GM18519 (cell line): ENCODE measurements at regions not wholly inside any gene's neighbourhood (a gene's known extent, or its start where the extent isn't known, plus 50 kb on each side); places are given as distances from the start of the nearest gene placed in this dataset.

Experiments used
- ATAC-seq: cut with Tn5 transposase; IDR thresholded peaks from one replicate; pipeline ENCODE4 v1.9.1; 2021; ENCODE audit warnings: mild to moderate bottlenecking, moderate library complexity; ENCODE audit not compliant: unreplicated experiment, low FRiP score

DNA sequence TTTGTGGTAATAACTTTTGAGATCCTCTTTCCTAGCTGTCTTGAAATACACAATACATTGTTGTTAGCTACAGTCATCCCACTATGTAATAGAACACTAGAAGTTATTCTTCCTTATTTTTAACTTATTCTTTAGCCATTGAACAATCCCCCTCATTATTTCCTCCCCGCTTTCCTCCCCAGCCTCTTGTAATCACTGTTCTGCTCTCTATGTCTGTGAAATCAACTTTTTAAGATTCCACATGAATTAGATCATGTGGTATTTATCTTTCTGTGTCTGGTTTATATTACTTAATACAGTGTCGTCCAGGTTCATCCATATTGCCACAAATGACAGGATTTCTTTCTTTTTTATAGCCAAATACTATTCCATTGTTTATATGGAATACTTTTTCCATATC lies 72.9 kb downstream of the SLC10A2 start:
- no peak for ATAC-seq

DNA sequence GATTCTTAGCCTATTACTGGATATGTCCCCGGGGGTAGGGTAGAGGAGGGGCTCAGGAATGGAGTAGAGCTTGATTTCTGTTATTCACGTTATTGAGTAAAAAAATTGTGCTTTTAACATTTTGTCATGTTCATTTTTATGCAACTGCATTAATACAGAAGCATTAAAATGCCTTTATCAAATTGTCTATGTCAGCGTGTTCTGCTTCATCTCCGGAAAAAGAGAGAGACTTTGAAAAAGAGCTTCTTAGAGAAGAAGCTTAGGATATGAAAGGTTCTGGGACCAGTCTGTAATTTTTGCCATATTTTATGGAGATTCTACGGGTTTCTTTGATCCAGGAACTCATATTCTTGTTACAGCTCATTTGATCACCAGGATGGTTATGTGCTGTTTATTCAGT lies 82.0 kb downstream of the SLC10A2 start:
- ATAC-seq: no peak

DNA sequence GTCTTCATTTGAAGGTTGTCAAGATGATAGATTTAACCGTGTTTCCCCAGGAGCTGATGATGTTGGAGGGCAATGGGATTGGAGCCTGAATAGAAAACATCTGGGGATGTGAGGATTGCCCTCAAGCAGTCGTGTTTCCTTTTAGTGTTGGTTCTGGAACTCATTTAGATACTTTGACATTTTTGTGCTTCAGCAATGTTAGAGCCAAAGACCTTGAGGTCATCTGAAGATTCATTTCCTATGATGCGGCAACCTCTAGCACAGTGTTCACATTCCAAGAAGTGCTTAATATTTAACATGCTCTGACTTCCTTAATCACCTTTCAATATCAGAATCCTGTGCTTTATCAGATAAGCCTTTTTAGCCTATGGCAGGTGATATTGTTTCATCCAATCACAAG lies 82.7 kb downstream of the SLC10A2 start:
- no peak for ATAC-seq

DNA sequence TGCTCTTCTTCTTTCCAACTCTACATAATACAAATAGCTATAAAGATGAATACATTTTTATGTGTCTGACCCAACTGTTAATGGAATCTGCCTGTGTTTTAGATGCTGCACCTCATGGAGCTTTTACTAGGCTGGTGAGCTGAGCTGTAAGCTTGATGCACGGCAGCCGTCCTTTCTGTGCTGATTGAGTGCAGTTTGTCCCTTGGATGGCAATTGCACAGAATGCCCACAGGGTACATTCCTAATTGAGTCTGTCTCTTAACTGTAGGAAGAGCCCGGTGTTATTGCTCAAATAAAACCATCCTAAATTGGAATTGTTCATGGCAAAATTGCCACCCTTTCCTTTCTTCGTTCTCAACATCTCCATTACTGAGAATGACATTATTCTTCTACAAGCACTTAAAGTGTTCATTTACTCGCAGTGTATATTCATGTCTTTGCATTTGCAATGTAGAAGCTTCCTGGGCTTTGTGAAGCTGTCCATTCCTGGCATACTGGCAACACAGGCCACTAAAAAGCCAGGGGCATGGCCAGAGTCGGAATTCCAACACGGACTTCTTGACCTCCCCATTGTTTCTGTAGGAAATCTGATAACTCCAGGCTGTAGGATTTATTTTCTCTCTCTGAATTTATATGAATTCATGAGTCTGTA lies 85.8 kb downstream of the SLC10A2 start:
- no peak for ATAC-seq

DNA sequence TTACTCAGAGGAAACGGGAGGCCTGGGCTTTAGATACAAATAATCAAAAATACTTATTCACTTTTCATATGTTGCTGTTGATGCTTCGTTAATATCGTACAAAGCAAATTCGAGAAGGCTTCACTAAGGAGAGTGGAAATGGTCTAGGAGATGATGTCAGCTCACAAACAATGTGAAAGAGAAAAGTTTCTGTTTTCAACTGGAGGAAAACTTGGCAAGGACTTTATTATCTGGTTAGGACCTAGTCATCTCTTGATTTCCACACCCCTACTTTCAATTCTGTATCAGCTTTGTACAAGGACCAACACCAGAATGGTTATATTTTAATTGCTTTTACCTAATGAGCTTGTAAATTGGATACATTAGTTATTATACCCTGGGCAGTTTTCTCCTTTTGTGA lies 88.0 kb downstream of the SLC10A2 start:
- no peak for ATAC-seq

DNA sequence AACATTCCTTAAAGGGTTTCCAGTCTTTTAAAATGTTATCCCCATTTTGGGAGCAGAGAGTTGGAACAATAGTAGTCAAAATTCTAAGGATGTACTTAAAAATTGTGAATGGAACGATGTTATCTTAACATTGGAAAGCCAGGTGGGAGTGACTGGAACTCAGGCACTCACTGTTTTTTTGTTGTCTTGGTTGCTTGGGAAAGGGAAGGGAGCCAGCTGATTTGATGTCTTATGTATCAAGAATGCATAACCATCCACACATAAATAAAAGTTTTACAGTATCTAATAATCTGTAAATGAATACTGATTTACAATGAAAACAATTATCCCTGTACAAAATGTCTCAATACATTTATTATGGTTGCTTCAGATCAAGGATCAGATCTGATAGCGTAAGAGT lies 88.7 kb downstream of the SLC10A2 start:
- no peak for ATAC-seq

DNA sequence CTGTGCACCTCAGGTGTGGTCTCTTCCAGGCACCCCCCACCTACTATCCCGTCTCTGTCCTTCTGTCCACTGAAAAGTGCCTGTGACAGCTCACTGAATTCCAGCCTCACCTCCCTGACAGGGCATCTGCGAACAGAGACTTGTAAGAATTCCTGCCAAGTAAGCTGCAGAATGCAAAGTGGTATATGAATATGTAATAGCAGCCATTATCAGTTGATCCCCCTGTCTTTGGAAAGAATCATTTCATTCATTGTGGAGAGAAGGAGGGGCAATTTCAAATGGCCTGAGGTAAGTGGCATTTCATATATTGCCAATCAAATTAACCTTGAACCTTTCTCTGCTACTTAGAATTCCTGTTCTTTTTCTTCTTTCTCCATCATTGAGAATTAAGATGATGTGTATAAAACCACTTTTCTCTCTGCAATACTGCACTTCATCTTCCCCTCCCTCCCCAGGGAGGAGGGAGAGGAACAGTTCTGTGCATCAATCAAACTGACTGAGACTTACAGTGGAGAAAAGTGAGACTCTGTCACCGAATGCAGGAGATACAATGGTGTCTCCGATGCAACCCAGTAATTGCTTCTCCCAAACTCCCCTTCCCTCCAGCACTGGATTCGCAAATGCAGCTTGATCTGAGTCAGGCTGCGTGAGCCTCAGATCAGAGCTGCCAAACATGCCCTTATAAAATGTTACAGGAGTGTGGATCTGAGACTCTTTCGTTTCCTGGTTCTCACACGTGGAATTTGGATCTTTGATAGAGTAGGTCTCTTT lies 91.7 kb downstream of the SLC10A2 start:
- no peak for ATAC-seq

DNA sequence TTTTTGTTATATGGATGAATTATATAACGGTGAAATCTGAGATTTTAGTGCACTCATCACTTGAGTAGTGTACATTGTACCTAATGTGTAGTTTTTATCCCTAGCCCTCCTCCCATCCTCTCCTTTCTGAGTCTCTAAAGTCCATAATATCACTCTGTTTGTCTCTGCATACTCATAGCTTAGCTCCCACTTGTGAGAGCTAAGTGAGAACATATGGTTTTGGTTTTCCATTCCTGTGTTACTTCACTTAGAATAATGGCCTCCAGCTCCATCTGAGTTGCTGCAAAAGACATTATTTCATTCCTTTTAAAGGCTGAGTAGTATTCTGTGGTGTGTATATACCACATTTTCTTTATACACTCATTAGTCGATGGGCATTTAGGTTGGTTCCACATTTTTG lies 94.0 kb downstream of the SLC10A2 start:
- ATAC-seq: no peak

DNA sequence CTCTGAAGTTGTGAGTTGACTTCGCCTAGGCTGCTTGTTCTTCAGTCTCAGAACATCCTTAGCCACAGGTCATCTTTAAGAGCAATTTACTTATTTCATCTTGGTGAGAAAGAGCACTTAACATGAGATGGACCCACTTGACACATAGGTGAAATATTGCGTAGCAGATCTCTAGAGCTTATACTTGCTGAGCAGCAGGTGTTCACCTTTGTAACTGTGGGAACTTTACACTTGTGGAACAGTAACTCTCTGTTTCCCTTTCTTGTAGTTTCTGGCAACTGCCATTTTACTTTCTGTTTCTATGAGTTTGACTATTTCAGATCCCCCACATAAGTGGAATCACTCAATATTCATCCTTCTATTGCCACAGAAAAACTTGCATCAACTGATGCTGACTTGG lies 95.7 kb downstream of the SLC10A2 start:
- peak; percentile 96 for ATAC-seq

DNA sequence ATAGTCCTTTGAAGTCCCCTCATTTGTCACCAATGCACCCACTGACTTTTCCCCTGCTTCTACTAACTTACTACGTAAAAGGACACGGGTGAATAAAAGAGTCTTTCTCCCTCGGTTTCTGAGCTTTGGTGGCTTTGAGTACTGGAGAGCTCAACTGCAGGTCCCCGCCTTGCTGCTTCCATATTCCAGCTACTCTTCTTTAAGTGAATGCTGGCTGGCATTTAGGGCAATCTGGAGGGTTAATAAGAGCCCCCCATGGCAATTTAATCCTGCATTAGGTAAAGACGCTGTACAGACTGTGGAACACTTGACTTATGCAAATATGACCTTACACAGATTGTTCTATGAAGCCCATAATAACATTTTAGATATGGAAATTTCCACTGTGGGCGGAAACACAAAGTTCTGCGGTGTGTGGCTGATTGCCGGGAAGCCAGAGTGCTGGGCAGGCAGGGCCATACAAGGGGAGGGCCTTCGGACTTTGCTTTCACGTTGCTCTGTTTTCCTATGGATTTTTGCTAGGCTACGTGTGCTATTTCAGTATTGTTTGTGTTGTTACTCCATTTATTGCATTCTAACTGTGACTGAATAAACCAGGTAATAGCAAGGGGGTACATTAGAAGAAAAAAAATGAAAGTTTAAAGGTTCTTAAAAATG lies 97.5 kb downstream of the SLC10A2 start:
- ATAC-seq: peak; percentile 22

DNA sequence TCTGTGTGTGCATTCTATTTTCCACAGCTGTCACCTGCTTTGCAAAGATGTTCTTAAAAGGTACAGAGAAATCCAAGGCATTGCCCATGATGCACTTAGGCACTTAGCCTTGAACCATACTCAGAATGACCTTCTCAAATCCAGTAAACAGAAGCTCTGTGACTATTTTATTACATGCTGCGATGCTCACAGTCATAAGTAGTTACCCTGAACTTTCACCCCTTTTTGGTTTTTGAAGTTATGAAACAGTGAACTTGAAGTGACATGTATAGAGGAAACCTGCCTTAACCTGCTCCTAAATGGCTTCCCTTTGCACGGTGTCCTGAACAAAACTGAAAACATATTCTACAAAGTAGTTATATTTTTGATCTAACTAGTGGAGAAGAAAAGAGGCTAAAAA lies 100.4 kb downstream of the SLC10A2 start:
- no peak for ATAC-seq

DNA sequence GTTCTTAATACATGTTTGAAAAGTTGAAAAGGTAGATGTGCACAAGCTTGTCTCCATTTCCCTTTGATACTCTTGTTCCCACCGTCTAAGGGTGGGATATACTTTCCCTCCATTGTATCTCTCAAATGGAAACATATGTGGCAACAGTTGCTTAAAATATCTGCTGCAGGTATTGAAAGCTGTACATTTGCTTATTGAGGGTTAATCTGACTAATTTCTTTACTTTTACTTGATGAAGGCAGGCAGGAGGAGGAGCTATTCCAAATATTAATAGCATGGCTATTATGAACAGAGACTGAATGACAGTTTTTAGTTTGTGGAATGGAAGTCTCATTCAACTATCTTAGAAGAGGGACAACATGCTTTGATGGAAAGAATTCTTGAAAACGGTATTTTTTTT lies 103.8 kb downstream of the SLC10A2 start:
- peak; percentile 43 for ATAC-seq

DNA sequence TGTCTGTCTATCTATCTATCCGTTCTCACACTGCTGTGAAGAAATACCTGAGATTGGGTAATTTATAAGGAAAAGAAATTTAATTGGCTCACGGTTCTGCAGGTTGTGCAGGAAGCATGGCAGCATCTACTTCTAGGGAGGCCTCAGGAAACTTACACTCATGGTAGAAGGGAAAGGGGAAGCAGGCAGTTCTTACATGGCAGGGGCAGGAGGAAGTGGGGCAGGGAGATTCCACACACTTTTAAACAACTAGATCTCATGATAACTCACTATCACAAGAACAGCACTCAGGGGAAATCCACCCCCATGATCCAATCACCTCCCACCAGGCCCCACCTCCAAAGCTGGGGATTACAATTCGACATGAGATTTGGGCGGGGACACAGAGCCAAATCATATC lies 105.3 kb downstream of the SLC10A2 start:
- no peak for ATAC-seq

DNA sequence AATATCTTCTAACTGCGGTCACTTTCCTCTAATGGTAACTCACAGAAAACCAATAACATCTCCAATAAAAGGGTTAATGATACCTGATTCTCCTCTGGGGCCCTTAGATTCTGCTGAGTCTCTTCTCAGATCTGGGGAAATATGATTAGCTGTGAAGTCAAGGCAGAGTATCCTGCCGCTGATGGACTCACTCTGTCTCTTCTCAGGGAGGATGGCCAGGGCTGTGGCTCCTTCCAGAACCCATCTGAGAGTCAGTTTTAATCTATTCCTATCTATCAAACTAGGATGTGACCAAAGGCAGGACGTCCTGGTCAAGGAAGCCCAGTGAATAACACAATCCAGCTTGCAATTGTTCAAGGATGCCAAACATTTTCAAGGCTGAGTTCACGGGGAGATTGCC lies 109.8 kb downstream of the SLC10A2 start:
- ATAC-seq: no peak

DNA sequence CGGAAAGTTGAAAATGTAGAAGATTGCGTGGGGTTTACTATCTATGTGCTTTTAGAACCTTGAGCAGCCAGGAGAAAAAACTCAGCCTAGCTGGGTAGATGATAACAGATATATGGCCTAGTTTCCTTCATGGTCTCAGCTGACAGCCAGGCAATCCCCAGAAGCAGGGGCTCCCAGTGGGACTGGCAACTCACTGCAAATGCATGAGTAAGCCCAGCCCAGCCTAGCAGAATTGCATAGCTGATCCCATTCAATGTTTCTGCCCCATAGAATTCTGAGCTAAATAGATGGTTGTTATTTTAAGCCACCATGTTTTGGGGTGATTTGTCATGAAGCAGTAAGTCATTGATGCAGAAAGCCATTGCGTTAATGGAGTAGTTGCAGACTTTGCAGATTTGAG lies 108.5 kb downstream of the ERCC5 start:
- no peak for ATAC-seq

DNA sequence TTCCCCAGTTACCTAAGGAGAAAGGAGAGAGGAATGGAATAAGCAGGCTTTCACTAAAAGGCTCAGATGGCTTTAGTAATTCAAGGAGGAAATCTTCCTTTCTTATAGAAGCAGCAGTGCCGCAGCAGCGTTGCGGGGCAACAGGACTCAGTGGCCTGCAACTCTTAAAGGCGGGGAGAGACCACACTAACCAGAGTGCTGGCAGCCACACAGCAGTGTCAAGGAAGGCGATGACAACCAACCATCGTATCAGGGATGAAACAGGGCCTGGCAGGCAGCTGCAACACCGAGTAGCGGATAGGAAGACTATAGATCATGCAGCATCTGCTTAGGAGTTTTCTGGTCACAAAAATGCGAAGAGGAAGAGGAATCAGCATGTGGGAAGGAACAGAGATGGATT lies 106.0 kb downstream of the ERCC5 start:
- ATAC-seq: no peak

DNA sequence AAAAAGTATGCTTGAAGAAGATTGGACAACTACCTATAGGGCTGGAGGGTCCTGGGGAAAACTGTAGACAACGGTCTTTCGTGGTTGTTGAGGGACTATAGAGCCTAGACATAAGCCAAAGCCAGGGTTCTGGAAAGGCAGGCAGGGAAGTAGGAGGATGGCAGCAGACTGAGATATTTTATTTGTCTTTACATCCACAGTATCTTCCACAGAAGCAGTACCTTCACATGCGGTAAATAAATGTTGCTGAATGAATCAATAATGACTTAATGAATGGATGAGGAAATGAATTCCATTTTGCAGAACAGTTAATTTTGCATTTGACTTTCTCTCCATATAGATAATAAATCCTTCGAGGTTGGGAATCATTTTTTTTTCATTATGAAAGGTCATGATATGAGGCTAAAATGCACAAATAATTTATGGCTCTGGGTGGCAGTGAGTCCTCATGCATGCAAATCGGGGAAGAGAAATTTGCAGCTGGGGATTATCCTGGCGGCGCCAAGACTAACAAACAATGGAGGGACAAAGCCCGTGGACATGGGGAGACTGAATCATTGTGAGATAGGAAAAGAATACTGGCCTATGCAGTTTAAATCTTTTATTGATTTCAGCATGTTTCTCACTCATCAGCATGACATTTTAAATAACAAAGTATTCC lies 102.0 kb downstream of the ERCC5 start:
- ATAC-seq: no peak

DNA sequence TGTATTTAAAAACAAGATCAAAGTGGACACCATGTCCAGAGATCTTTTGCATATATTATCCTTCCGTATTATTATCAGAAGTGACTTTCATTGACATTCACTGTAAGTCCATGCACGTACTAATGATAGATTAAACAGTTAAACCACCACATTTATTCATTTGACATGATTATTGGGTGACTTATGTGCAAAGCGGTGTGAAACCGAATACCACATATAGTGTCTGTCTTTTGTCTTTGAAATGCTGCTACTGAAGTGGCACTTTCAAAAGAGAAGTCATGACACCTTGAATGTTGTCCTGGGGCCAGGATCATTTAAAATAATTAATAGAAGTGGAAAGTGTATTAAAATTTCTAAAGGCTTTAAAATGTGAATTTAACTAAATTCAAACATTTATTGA lies 100.1 kb downstream of the ERCC5 start:
- ATAC-seq: no peak

DNA sequence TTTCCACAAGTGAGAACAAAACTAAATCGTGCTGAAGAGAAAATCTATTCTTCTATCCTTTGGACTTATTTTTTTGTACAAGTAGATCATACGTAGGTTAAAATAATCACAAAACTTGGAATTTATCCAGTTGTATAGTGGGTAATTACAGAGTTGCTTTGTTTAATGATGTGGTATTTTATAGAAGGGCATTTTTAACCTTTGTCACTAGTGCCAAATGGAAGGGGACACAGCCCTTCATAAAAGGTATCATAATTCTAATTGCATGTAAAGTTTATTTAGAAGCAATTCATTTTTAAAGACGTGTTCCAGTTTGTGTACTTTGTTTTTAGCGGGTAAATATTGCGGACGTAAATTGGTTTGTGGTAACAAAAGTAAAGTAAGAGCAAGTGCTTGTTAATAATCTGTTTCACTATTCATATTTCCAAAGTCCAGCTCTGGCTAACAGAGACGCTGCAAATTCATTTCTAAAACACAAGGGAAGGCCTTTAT lies 99.5 kb downstream of the ERCC5 start:
- no peak for ATAC-seq

DNA sequence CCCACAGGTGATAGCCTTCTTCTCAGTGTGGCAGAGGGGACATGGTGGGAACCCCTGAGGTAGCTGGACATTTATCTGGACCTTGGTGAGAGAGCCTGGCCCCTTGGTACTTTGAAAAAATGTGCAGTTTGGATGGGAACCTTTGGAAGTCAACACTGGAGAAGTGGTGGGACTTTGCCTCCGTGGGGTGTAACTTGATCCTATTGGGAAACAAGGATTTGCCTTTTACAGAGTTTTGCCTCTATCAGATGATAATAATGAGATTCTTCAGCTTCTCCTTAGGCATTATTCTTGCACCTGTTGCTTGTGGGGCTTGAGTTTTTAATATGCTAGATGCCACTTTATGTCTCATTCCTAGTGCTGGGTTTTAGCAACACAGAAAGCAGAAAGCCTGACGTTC lies 99.0 kb downstream of the ERCC5 start:
- no peak for ATAC-seq

DNA sequence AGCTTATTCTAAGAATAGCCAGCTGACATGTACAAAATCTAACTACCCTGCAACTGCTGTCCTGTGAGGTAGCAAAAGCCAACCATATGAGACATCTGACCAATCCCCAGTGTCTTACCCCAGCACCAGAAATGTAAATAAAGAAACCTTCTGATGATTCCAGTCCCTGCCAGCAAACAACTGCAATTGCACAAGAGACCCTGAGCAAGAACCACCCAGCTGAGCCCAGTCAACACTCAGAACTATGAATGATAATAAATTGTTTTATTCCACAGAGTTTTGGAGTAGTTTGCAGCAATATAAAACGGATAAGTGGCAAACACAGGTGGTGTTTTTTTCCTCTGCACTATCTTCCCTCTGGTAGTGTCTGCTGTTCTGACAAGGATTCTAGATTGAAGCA lies 94.9 kb downstream of the ERCC5 start:
- no peak for ATAC-seq
